Suprapubic skin (tissue), 4 donors: ENCODE measurements at regions not wholly inside any gene's neighbourhood (a gene's known extent, or its start where the extent isn't known, plus 50 kb on each side); places are given as distances from the start of the nearest gene placed in this dataset.

Experiments used
- DNase-seq, 2 donors: peaks; one replicate each; pipeline ENCODE4 v3.0.0-alpha.2; 2019; ENCODE audit warnings: low spot score in 2 of 2
- H3K27ac ChIP-seq: fragments of 200-600 bp; sonication (generic); one replicate; pipeline ENCODE4 v1.5.1; 2019
- H3K27me3 ChIP-seq: fragments of 200-600 bp; sonication (generic); one replicate; pipeline ENCODE4 v1.5.1; 2019
- H3K36me3 ChIP-seq: fragments of 200-600 bp; sonication (generic); one replicate; pipeline ENCODE4 v1.5.1; 2019
- H3K4me1 ChIP-seq: fragments of 200-600 bp; sonication (generic); one replicate; pipeline ENCODE4 v1.5.1; 2019
- H3K4me3 ChIP-seq: fragments of 200-600 bp; sonication (generic); one replicate; pipeline ENCODE4 v1.5.1; 2019; ENCODE audit warnings: mild to moderate bottlenecking
- H3K9me3 ChIP-seq: fragments of 200-600 bp; sonication (generic); one replicate; pipeline ENCODE4 v1.5.1; 2019
- CTCF ChIP-seq, 2 donors: fragments of 200-600 bp in 1 of 2; fragments of 450-650 bp in 1 of 2; sonication (generic) in 1 of 2; IDR thresholded peaks; one replicate each; pipeline ENCODE4 v1.5.1; 2016 to 2019; ENCODE audit warnings: antibody characterized with exemption in 2 of 2, mild to moderate bottlenecking in 1 of 2, moderate library complexity in 1 of 2
- EP300 ChIP-seq: sonication (generic); formaldehyde crosslinking; IDR thresholded peaks from one replicate; pipeline ENCODE4 v1.6.1; 2017; ENCODE audit warnings: antibody characterized with exemption
- POLR2A ChIP-seq, 2 donors: fragments of 450-650 bp; IDR thresholded peaks; one replicate each; pipeline ENCODE4 v1.6.1; 2017; ENCODE audit warnings: antibody characterized with exemption in 2 of 2, mild to moderate bottlenecking in 2 of 2, moderate library complexity in 2 of 2
- POLR2AphosphoS5 ChIP-seq, 3 donors: sonication (generic); formaldehyde crosslinking; IDR thresholded peaks; one replicate each; pipeline ENCODE4 v1.6.1; 2017; ENCODE audit warnings: antibody characterized with exemption in 3 of 3
- WGBS: methylation state at CpG from one replicate; pipeline ENCODE4 v1.1.5; 2018; 5-methylcytosine and 5-hydroxymethylcytosine counted together

DNA sequence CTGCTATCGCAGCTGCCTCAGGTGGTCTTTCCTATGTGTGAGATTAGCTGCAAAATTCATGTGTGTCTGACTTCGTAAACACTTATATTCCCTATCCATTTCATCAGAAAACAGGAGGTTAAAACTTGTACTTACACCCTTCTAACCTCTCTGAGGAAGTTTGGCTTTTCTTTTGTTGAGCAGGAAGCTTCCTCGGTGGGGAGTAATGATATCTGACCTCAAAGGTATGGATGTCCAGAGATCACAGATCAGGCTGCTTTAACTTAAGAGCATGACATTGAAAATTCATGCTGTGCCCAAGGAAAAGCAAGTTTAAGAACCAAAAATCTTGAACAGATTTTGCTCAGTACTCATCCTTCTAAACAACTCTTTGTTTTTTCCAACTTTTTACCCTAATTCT, 429.1 kb downstream of the STIM2 start:
- no peaks in the 10 kb centered on the region for H3K36me3 ChIP-seq
- no peaks in the 10 kb centered on the region for H3K27me3 ChIP-seq
- TF ChIP-seq EP300 (no peak), CTCF (IDR thresholded peaks at IDR 0.05) (no peak)
- H3K9me3 ChIP-seq = no peaks in the 10 kb centered on the region
- H3K27ac ChIP-seq = no peak overlapping the region
- no peak for DNase-seq
- H3K4me1 ChIP-seq = no peaks in the 10 kb centered on the region
- WGBS = 74% methylated on average over 3 of the region's 3 CpGs
- H3K4me3 ChIP-seq = no peak overlapping the region

DNA sequence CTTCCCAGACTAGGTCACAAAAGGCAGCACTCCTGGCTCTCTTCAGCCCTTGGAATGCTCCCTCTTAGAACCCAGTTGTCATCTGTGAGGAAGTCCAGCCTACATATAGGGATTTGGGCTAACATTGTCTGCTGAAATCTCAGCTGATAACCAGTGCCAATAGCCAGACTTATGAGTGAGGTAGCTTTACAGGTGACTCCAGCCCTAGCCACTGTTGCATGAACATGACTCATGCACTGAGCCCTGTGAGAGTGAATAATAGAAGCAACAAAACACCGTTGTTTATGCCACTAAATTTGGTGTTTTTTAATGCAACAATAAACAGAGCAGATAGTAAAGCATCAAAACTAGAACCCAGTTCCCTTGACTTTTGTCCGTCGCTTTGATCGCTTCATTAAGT, 433.2 kb downstream of the STIM2 start:
- no peak for DNase-seq
- TF ChIP-seq EP300 (no peak), CTCF (IDR thresholded peaks at IDR 0.05) (no peak), POLR2AphosphoS5 (IDR thresholded peaks at IDR 0.05) (no peak), POLR2A (IDR thresholded peaks at IDR 0.05) (no peak)
- no peak overlapping the region for H3K4me3 ChIP-seq
- WGBS = 70% methylated on average over 4 of the region's 4 CpGs
- no peaks in the 10 kb centered on the region for H3K36me3 ChIP-seq
- no peaks in the 10 kb centered on the region for H3K9me3 ChIP-seq
- no peak overlapping the region for H3K27ac ChIP-seq
- H3K27me3 ChIP-seq = no peaks in the 10 kb centered on the region
- no peaks in the 10 kb centered on the region for H3K4me1 ChIP-seq

DNA sequence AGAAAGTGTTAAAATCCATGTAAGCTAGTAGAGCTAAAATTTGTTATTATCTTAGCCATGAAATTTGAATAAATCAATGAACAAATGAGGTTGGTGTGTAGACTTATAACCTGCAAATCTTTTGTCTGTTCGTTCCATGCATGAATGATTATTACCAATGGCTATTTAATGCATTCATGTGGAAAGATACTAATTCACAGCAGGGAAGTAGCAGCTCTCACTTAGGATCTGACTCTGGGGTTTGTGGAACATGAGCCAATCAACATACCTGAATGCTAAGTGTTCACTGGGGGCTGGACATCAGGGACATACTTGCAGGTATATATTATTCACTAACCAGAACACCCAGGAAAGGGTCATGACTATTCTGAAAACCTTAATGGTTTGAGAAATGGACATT, 444.1 kb downstream of the STIM2 start:
- no peak for DNase-seq
- Histone ChIP-seq H3K4me3 (no peak overlapping the region), H3K27ac (no peak overlapping the region), H3K27me3 (no peaks in the 10 kb centered on the region), H3K9me3 (no peaks in the 10 kb centered on the region), H3K4me1 (no peaks in the 10 kb centered on the region), H3K36me3 (no peaks in the 10 kb centered on the region)
- TF ChIP-seq CTCF (IDR thresholded peaks at IDR 0.05) = no peak
- TF ChIP-seq POLR2A (IDR thresholded peaks at IDR 0.05) = no peak
- TF ChIP-seq POLR2AphosphoS5 (IDR thresholded peaks at IDR 0.05) = no peak
- TF ChIP-seq EP300 = no peak
- WGBS = 57% methylated on average over 1 of the region's 1 CpG

DNA sequence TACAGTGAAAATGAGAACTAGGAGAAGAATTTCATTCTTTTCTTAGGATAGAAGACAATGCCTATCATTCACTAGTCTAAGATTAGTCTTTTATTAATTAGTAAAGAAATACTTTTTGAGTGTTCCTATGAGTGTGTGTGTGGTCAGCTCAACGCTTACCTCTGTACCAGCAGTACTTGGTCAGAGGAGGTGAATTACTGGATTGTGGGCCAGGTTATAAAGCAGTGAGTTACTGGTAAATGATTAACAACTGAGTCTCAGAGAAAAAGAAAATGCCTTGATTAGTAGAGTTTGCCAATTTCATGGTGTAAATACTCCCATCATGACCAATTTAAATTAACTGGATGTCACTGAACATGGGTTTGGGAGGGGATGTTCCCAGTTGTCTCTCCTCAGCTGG, 444.6 kb downstream of the STIM2 start:
- DNase-seq = no peak
- H3K4me1 ChIP-seq = no peaks in the 10 kb centered on the region
- H3K4me3 ChIP-seq = no peak overlapping the region
- TF ChIP-seq CTCF (IDR thresholded peaks at IDR 0.05) (no peak), EP300 (no peak), POLR2A (IDR thresholded peaks at IDR 0.05) (no peak), POLR2AphosphoS5 (IDR thresholded peaks at IDR 0.05) (no peak)
- no peaks in the 10 kb centered on the region for H3K9me3 ChIP-seq
- WGBS = 0% methylated on average over 1 of the region's 1 CpG
- no peaks in the 10 kb centered on the region for H3K27me3 ChIP-seq
- no peaks in the 10 kb centered on the region for H3K36me3 ChIP-seq
- H3K27ac ChIP-seq = no peak overlapping the region

GRCh38 chr4:27308379-27308778, 447.7 kb downstream of the STIM2 start:
- Histone ChIP-seq H3K4me1 (no peaks in the 10 kb centered on the region), H3K27ac (no peak overlapping the region), H3K9me3 (no peaks in the 10 kb centered on the region), H3K36me3 (no peaks in the 10 kb centered on the region), H3K27me3 (no peaks in the 10 kb centered on the region), H3K4me3 (no peak overlapping the region)
- no peak for TF ChIP-seq POLR2A (IDR thresholded peaks at IDR 0.05)
- no peak for TF ChIP-seq CTCF (IDR thresholded peaks at IDR 0.05)
- TF ChIP-seq POLR2AphosphoS5 (IDR thresholded peaks at IDR 0.05) = no peak
- TF ChIP-seq EP300 = no peak
- 80% methylated on average over 6 of the region's 6 CpGs for WGBS
- DNase-seq = no peak
